NB4 (cell line): ENCODE measurements at regions not wholly inside any gene's neighbourhood (a gene's known extent, or its start where the extent isn't known, plus 50 kb on each side); places are given as distances from the start of the nearest gene placed in this dataset.
"Not testable (repeated sequence)": the region's sequence is repeated elsewhere in the genome, so short reads cannot be mapped to it uniquely, and the experiment has no call there.

ENCODE experiments used
- CTCF ChIP-seq: IDR thresholded peaks from one replicate; pipeline ENCODE4 v1.5.1; 2012; ENCODE audit warnings: low read depth, low read length
- POLR2A ChIP-seq: IDR thresholded peaks from 2 replicates; pipeline ENCODE4 v1.6.1; 2011; ENCODE audit warnings: mild to moderate bottlenecking; ENCODE audit not compliant: insufficient read length; ENCODE audit errors: extremely low read depth
- TF ChIP-seq, protein P1 (sequence below): IDR thresholded peaks from 2 replicates; pipeline ENCODE4 v1.6.1; 2011; ENCODE audit warnings: low read depth, low read length

DNA sequence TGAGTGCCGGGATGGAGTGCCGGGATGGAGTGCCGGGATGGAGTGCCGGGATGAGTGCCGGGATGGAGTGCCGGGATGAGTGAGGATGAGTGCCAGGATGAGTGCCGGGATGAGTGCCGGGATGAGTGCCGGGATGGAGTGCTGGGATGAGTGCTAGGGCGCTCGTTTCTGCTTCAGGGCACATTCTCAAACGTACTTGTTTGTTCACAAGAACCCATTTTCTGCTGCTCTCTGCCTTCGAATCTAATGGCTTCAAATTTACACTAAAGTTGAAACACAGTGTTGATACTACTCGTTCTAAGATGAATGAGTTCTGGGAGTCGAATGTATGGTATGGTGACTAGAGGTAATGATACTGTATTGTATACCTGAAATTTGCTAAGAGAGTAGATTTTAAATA is 50.6 kb upstream of the HELT start:
- TF ChIP-seq, protein P1, sequence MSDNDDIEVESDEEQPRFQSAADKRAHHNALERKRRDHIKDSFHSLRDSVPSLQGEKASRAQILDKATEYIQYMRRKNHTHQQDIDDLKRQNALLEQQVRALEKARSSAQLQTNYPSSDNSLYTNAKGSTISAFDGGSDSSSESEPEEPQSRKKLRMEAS: not testable (repeated sequence)
- not testable (repeated sequence) for TF ChIP-seq CTCF, POLR2A
